T-helper 1 cell treated with Interleukin-12 subunit alpha and Interleukin-12 subunit beta and Interleukin-4 antibody, amounts not matched to agents 30 ng/mL and 1 ng/mL, for 36 hours (primary cell): ENCODE measurements at regions not wholly inside any gene's neighbourhood (a gene's known extent, or its start where the extent isn't known, plus 50 kb on each side); places are given as distances from the start of the nearest gene placed in this dataset.
"Not testable (repeated sequence)": the region's sequence is repeated elsewhere in the genome, so short reads cannot be mapped to it uniquely, and the experiment has no call there.

Source experiments
- intact Hi-C: fragments of 100-400 bp; cut with micrococcal nuclease; formaldehyde crosslinking; loops from one replicate; pipeline ENCODE4 v1.15.1; 2024

DNA sequence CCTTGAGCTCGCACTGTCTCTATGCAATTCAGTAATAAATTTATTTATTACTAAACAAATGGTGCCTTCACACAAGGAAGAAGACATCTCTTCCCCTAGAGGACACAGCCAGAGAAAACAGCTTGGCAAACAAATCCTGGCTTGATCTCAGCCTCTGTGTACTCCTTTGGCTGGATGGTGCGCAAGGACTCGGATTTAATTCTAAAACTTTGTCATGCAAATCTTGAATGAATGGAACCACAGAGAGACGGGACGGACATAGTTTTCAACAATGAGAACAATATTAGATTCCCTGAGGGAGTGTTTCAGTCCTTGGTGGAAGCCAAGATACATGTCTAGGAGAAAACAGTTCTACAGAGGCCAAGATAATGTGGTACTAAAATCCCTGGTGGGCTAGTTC is 349.5 kb downstream of the NPIPA8 start:
- intact Hi-C loops: no loop called here

DNA sequence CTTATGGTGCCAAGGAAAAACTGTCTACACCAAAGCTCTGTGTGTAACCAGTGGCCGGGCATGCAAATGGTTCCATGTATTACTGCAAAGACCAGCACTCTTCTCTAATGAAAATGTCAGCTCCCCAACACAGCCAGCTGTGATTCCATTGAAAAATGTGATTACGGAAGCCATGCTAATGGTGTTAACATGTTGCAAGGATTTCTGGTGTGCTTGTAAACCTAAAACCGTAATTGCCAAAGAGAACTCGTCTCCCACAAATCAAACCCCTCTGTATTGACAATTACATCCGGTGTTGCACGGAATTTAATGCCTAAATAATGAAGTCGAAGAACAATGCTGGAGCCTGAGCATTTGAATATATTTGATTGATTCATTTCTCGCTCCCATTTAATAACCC is 351.7 kb downstream of the NPIPA8 start:
- intact Hi-C loops: no loop called here

DNA sequence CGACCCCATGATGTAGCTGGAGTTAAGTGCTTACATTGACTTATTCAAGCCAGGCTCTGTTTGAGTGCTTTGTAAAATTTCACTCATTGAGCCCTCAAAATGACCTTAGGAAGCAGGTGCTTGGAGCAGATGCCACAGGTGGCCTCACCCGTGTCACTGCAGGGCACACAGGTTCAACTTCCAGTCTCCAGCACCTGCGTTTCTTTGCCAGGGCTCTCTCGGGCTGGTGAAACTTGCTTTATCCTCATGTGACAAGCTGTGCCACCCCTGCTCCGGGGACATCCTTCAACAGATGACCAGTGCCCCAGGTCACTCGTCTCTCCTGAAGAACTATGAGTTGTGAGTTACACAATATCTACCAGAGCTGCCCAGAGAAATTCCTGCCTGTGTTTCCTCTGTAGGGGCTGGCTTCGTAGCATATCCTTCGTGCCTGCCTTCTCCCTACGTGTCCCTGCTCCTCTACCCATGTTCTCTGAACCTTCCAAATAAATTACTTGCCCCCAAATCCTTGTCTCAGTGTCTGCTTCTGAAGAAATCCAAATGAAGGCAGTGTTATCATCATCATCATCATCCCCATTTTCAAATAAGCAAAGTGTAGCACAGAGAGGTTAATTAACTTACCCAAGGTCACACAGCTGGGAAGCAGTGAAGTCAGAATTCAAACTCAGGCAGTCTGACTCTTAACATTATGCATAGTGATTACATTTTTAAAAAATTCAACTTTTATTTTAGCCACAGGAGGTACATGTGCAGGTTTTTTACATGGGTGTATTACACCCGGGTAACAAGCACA is 352.5 kb downstream of the NPIPA8 start:
- intact Hi-C loops: no loop called here

DNA sequence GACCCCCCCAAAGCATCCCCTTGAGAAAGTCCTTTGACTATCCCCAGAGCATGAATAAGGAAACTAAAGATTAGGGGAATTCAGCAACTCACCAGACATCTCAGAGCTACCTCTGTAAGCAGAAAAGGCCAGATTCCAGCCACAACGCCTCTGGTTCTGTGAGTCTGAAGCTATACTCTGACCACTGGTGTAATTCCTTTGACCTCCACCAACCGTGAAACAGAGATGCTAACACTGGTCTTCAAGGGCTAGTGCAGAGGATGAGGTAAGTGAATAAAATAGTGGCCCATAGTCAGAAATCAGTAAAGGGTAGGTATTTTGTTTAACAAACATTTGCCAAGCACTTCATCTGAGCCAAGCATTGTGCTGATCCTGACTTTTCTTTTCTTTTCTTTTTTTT is 353.4 kb downstream of the NPIPA8 start:
- intact Hi-C loops: no loop called here

DNA sequence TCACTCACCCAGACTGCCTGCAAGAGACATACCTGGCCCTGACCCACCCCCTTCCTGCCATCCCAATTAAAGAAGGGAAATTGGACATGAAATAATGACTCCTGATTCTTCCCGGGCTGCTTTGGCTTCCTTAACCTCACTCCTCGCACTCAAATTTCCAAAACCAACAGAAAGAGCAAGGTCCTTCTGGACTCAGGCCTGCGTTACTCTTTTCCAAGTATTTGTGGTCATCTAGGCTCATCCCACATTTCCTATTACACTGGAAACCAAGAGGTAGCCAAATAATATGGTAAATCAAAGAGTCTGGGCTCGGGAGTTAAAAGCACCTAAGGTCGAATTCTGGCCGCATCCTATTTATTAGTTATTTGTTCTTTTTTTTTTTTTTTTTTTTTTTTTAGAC is 359.3 kb downstream of the NPIPA8 start:
- intact Hi-C loops: no loop called here

DNA sequence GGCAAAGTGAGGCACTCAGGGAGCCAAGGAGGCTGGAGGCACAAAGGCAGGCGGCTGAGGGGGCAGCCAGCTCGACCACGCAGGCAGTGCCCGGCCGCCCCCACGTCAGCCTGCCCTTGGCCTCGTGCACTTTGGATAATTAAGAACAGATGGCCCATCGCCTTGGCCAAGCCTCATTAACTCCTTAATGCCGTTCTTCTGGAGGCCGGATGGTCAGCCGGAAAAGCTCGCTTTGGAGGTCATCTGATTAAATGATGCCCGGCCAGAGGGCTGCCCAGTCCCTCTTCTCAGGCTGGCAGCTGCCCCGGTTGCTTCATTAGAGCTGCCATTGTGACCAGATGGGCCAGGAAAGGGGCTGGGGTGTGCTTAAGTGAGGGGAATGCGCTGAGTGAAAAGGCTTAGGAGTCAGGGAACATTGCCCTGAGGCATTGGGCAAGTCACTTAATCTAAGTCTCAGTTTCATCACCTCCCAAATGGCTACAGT is 364.0 kb downstream of the NPIPA8 start:
- intact Hi-C loops: no loop called here

DNA sequence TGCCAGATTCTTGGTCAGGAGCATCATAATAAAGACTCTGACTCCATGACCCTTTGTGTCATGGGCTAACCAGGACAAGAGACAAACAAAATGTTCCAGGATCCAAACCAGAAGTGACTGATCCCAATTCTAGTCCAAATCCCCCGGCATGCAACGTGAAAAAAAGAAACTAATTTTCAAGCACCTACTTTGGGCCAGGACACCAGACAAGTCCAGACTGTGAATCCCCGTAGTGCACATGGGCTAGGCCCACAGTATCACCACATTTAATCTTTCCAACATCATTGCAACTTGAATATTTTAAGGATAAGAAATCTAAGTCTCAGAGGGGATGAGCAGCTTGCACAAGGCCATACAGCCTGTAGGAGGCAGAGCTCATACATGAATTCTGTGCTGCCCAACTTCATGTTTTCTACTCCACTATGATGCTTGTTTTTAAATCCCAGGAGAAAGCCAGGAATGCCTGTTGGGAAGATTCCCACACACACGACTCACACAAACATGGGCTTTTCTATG is 365.7 kb downstream of the NPIPA8 start:
- intact Hi-C loops: no loop called here

DNA sequence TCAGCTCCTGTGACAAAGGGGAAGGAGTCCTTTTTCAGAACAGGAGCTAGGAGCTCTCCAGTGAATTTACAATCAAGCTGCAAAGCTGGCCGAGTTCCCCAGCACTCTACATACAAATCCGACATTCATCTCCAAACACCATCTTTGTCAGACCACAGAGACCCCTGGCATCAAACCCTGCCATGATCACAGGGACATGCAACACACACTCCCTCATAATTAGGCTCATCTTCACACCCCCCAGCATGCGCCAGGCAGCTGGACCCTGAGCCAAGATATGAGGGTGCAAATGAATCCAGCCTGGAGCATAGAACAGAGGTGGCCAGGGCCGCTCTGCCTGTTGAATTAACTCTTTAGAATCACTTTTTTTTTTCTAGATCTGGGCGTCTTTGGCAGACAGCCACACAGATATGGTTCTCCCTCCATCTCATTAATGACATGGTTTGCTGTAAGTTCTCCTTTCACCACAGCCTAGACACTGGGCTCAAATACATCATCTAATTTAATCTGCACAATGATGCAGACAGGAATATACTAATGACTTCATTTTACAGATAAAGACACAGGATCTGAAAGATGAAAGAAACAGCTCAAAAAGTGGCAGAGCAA is 366.3 kb downstream of the NPIPA8 start:
- intact Hi-C loops: no loop called here

DNA sequence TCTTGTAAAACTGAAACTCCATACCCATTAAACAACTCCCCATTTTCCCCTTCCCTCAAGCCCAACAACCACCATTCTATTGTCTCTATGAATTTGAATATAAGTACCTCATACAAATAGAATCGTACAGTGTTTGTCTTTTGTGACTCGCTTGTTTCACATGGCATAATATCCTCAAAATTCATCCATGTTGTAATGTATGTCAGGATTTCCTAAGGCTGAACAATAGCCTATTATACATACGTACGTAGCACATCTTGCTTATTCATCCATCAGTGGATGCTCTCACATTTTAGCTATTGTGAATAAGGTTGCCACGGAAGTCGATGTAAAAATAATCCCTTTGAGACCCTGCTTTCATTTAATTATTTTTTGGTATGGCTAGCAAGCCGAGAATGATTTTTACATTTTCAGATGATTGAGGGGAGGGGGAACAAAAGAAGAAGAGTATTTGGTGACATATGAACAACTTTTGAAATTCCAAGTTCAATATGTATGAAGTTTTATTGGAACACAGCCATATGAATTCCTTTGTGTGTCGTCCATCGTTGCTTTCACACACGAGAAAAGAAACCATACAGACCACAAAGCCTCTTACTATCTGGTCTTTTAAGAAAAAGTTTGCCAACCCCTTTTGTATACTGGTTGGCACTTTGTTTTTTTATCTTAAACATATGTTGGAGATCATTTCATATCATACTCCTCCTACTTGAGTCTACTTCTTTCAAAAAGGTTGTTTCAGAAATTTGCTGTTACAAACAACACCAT is 371.2 kb downstream of the NPIPA8 start:
- intact Hi-C loops: no loop called here

DNA sequence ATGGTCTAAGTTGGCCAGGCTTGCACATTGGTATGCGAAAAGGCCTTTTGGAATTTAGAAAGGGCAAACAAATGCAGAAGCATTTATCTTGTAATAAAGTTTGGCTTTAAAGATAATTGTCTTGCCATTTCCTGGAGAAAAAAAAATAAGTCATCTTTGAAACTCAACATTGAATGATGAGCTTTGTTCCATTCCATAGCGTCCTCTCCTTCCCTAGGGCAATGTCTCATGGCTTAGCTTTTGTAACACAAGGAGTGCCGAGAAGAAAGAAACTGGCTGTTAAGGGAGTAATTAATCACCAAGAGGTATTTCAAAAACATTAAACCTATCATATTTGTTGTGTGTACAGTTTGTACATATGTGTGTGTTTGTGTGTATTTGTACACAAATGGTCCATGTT is 372.3 kb downstream of the NPIPA8 start:
- intact Hi-C loops: no loop called here

DNA sequence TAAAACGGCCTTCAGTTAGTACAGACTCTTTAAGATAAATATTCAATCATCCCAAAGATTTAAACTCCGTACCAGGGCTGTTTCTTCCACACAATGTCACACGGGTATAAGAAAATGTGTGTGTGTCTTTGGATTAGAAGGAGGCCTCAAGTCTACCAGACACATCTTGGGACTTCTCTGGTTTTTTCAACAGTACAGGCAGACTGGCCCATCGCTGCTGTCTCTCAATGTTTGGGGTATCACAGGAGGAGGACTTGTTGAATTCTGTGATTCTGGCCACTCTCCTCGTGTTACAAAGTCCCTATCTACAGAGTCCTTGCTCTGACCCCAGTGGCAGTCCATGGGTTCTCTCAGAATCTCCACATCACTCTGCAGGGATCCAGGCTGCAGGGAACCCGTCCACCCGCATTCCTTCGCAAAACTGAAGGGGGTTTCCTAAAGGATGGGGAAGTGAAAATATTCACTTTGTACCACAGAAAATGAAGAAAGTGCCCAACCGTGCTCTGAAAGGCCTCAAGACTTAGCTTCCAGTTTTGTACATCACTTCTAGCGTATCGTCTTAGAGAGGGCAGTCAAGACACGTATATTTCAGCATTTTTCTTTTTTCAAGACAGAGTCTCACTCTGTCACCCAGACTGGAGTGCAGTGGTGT is 373.2 kb downstream of the NPIPA8 start:
- intact Hi-C loops: no loop called here

DNA sequence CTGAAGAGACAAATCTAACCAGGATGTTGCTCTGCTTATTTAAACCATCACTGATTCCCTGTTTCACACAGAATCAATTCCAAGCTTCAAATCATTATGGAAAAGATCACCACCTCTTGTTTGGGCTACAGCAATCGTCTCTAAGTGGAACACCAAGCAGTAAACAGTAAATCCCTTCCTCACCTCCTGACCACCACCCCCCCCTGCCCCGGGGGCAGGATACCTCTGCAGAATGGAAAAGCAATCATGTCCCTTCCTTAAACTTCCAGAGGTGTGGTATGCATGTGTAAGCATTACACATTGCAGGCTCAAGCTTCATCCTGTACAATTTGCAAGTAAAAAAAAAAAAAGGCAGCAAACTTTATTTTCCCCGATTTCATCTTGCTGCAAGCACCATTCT is 373.8 kb downstream of the NPIPA8 start:
- intact Hi-C loops: no loop called here

DNA sequence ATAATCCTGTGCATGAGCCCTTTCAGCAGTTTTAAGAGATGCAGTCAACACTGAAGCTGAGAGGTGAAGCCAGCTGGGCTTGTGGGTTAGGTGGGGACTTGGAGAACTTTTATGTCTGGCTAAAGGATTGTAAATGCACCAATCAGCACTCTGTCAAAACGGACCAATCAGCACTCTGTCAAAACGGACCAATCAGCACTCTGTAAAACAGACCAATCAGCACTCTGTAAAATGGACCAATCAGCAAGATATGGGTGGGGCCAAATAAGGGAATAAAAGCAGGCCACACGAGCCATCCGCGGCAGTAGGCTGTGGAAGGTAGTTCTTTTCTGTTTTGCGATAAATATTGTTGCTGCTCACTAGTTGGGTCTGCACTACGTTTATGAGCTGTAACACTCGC is 374.7 kb downstream of the NPIPA8 start:
- intact Hi-C loops: not testable (repeated sequence)

DNA sequence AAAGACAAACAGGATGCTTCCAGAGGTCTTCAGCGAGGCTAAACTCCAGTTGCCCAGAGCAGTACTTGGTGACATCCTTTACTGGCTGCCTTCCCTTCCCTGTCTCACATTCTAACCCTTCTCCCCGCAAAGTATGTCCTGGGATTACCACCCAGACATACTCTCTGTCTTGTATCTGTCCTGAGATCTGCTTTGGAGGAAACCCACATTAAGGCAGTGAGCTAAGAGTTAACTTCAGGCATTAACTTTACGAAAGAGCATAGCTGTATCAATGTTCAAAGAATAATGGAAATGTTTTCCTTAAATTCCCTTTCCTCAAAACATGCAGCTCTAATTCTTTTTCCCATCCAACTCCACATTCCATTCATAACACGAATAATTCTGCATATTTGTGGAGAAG is 385.2 kb downstream of the NPIPA8 start:
- intact Hi-C loops: no loop called here

DNA sequence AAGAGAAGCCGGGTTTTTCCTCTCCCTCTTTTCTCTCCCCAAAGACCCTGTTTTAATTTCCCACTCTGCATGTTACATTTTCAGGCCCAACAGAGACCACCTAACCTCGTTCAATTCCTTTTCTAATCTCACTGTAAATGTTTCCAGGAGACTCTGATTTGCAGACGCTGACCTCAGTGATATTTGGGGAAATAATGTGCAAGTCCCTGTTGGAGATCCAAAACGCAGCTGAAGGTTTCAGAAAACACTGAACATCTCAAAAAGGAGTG is 386.6 kb downstream of the NPIPA8 start:
- intact Hi-C loops: no loop called here

DNA sequence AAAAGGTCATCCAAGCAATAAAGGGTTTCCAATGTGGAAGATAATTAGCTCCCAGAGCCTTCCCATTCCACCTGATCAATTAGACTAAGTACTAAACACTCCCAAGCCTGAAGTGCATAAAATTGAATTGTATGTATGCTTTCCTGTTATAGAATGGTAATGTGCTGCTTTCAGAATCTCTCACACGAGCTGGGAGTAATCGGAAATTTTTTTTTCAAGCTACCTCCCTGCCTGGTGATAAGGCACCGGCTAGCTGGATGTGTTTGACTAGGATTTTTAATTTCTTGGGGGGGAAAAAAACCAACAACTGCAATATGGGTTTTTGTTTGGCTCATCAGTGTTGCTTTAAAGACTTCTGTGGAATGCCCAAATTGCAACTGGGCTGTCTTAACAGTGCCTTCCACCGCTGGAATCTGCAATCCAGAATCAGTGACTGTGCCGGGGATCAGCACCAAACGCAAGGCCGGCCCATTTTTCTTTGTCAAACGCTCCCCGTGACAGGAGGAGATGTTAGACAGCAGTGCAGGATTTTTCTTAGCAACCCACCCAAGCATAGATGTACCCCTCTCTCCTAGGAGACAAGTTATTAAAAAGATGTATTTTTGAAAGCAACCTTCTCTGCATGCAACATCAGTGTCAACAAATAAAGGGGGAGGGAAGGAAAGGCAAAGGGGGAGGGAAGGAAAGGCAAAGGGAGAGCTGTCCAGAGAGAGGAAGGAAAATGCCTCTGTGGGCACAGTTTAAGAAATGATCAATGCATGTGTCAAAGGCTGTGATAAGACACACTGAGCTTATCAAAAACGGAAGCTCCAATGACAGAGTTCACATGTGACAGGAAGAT is 387.2 kb downstream of the NPIPA8 start:
- intact Hi-C loops: no loop called here

DNA sequence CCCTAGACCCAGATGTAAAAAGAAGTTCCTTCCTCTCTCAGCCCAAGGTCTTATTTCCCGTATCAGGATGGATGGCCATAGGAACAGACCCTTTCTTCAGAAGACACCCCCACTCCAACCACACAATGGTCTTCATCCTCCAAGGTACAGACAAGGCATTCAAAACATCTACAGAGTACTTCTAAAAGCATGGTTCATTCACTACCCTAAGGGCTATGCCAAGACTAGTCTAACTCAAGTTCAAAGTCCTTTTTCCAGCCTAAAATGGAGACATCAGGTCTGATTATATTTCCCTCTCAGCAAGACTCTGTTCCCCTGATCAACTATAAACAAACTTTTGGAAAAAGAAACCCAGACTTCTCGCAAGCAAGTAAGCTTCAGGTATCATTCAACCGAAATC is 388.9 kb downstream of the NPIPA8 start:
- intact Hi-C loops: no loop called here

DNA sequence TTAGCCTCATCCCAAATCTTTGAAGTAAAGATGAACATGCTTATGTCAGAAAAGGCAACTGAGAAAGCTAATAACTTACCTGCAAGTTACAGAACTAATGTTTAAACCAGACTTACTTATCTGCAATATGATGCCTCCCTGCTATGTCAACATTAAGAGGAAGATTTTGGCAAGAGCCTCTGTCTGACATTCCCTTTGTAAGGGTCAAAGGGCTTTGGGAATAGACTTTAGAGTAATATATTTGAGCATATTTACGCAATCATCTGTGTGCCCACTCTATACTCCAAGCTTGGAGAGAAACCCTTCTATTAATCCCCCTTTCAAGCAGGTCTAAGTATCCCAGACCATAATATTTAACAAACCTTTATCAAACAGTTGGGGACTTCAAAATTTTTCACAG is 389.4 kb downstream of the NPIPA8 start:
- intact Hi-C loops: no loop called here

DNA sequence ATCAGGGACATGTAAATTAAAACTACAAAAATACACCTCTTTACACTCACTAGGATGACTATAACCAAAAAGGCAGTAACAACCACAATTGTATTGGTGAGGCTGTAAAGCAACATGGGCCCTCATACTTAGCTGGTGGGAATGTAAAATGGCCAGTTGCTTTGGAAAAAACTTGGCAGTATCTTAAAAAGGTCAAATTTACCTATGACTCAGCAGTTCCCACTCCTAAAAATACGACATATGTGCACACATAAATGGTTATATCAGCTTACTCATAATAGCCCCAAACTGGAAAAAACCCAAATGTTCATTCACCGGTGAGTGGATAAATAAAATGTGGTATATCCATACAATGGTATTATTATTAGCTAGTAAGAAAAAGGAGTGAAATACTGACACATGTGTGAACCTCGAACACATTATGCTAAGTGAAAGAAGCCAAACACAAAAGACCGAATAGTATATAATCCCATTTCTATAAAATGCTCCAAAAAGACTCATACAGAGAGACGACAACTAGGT is 391.4 kb downstream of the NPIPA8 start:
- intact Hi-C loops: no loop called here

DNA sequence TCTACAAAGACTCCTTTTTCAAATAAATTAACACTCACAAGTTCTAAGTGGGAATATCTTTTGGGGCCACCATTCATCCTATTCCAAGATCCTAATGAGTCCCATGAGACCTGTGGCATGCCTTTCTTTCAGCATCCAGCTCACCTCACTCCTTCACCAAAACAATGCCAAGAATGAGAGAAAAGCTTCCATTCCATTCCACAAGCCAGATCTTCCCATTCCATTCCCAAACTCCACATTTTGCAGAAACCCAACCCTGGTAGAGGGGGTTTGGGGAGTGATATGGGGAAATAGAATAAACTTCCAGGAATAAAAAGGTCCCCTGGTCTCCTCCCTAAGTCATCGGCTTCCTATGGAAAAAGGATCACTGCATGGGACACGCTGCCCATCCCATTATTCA is 392.2 kb downstream of the NPIPA8 start:
- intact Hi-C loops: no loop called here

DNA sequence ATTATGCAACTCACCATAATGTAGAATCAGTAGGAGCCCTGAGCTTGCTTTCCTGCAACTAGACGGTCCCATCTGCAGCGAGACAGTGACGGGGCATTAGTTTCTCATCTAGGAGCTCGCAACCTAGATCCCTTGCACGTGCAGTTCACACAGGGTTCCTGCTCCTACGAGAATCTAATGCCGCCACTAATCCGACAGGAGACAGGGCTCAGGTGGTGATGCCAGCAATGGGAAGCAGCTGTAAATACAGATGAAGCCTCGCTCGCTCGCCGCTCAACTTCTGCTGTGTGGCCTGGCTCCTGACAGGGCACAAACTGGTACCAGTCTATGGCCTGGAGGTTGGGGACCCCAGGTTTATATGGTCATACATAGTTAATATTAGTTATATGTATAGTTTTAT is 394.5 kb downstream of the NPIPA8 start:
- intact Hi-C loops: no loop called here
